ENCODE measurements at regions not wholly inside any gene's neighbourhood (a gene's known extent, or its start where the extent isn't known, plus 50 kb on each side); places are given as distances from the start of the nearest gene placed in this dataset.
"Not testable (repeated sequence)": the region's sequence is repeated elsewhere in the genome, so short reads cannot be mapped to it uniquely, and the experiment has no call there.

DNA sequence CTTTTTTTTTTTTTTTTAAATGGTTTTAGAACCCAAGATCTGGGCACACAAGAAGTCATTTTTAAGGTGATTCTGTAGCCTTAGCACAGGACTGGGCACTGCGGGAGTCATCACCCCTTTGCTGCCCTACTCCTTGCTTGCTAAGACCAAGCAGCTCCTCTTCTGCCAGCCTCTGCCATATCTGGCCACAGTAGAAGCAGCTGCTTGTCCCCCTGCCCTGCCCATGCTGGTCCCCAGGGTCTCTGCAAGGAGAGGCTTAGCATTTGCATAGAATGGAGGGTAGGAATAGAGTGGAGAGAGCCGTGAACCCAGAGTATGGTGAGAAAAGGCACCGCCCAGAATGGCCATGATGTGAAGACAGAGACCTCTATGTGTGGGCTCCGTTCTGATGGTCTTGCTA lies 109.3 kb downstream of the ADRA2C start:
- peaks cover 90% of the 10 kb centered on the region for H3K27me3 ChIP-seq (ENCODE audit: control insufficient read depth, insufficient read depth, low read length)
- no peak overlapping the region for H3K4me3 ChIP-seq (ENCODE audit: low read length)
- DNase-seq, result no peak
- H3K4me1 ChIP-seq (ENCODE audit: control insufficient read depth, insufficient read depth, low read length), result no peaks in the 10 kb centered on the region
- H3K9me3 ChIP-seq (ENCODE audit: control insufficient read depth, low read depth, low read length), result no peaks in the 10 kb centered on the region
- no peaks in the 10 kb centered on the region for H3K36me3 ChIP-seq (ENCODE audit: control insufficient read depth, insufficient read depth, low read length)
- no CpG with 5 or more reads among the region's 4 CpGs for whole genome bisulfite sequencing (ENCODE audit: insufficient coverage, low lambda C conversion rate)
- no peak overlapping the region for H3K27ac ChIP-seq (ENCODE audit: low read length)

DNA sequence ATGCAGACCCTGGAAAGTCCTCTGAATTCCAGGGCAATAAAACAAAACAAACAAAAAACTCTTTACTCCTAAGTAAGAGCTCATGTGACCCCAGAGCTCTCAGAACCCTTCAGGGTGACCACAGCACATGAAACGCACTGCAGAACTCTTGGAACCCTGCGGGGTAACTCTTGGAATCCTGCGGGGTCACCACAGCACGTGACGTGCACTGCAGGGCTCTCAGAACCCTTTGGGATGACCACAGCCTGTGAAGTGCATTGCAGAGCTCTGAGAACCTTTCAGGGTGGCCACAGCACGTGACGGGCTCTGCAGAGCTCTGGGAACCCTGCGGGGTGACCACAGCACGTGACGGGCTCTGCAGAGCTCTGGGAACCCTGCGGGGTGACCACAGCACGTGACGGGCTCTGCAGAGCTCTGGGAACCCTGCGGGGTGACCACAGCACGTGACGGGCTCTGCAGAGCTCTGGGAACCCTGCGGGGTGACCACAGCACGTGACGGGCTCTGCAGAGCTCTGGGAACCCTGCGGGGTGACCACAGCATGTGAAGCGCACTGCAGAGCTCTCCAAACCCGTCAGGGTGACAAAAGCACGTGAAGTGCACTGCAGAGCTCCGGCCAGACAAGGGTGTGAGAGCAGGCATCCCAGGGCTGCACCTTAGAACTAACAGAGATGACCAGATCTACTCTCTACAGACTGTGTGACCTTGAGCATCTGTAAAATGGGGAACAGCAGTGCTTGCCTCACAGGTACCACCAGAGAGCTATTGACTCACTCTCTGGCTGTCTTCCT lies 110.1 kb downstream of the ADRA2C start:
- DNase-seq; H3K36me3 ChIP-seq (ENCODE audit: control insufficient read depth, insufficient read depth, low read length); H3K27ac ChIP-seq (ENCODE audit: low read length); H3K4me3 ChIP-seq (ENCODE audit: low read length); H3K4me1 ChIP-seq (ENCODE audit: control insufficient read depth, insufficient read depth, low read length); H3K9me3 ChIP-seq (ENCODE audit: control insufficient read depth, low read depth, low read length): not testable (repeated sequence)
- peaks cover 86% of the 10 kb centered on the region for H3K27me3 ChIP-seq (ENCODE audit: control insufficient read depth, insufficient read depth, low read length)
- WGBS (ENCODE audit: insufficient coverage, low lambda C conversion rate), result no CpG with 5 or more reads among the region's 24 CpGs

DNA sequence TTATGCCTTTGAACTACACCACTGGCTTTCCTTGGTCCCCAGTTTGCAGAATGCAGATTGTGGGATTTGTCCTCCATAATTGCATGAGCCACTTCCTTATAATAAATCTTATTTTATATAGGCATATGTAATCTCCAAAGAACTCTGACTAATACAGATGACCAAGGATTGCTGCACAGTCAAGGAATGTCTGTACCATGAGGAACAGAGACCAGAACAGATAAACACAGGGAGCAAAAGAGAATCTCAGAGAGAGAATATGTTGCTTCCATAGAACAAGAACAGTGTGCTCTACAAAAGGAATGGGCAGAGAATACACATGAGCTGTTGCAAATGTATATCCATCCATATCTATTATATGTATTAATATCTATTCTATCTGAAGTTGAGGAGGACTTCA lies 111.1 kb downstream of the ADRA2C start:
- peaks cover 77% of the 10 kb centered on the region for H3K27me3 ChIP-seq (ENCODE audit: control insufficient read depth, insufficient read depth, low read length)
- no peak overlapping the region for H3K4me3 ChIP-seq (ENCODE audit: low read length)
- no peak for DNase-seq

DNA sequence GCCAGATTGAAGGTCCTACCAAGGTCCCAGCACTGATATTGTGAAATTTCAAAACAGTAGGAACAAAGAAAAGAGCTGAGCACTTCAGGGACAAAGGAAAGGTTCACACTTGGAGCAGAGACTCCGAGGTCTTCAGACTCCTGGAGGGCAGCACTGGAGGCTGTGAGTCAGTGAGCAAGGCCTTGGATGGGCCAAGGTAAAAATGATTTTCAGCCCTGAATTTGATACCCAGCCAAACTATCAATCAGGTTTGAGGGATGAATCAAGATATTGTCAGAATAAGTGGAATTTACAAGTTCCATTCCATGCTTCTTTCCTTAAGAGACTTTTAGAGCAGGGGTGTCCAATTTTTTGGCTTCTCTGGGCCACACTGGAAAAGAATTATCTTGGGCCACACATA lies 111.7 kb downstream of the ADRA2C start:
- no CpG with 5 or more reads among the region's 1 CpG for WGBS (ENCODE audit: insufficient coverage, low lambda C conversion rate)
- H3K4me3 ChIP-seq (ENCODE audit: low read length), result no peak overlapping the region
- no peak overlapping the region for H3K27ac ChIP-seq (ENCODE audit: low read length)
- no peak for DNase-seq
- no peaks in the 10 kb centered on the region for H3K9me3 ChIP-seq (ENCODE audit: control insufficient read depth, low read depth, low read length)
- no peaks in the 10 kb centered on the region for H3K4me1 ChIP-seq (ENCODE audit: control insufficient read depth, insufficient read depth, low read length)
- no peaks in the 10 kb centered on the region for H3K36me3 ChIP-seq (ENCODE audit: control insufficient read depth, insufficient read depth, low read length)
- peaks cover 71% of the 10 kb centered on the region for H3K27me3 ChIP-seq (ENCODE audit: control insufficient read depth, insufficient read depth, low read length)

More for the DNA sequence above, 111.1 kb downstream of the ADRA2C start:
- Histone ChIP-seq H3K4me1 (ENCODE audit: control insufficient read depth, insufficient read depth, low read length) (no peaks in the 10 kb centered on the region), H3K36me3 (ENCODE audit: control insufficient read depth, insufficient read depth, low read length) (no peaks in the 10 kb centered on the region), H3K27ac (ENCODE audit: low read length) (no peak overlapping the region), H3K9me3 (ENCODE audit: control insufficient read depth, low read depth, low read length) (no peaks in the 10 kb centered on the region)

DNA sequence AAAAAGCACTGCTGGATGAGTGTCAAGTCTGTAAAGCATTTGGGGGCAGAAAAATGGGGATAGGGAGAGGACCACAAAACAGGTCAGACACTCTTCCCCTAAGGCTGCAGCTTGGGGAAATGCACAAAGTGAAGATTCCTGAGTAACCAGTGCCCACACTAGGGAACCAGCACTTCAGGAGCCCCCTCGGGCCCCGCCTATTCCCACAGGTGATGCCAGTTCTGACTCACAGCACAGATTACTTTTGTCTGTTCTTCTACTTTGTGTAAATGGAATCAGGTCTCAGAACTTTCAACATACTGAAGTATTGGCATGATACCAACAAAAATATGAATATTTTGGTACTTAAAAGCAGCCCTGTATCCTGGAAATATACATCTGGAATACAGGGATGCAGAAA lies 112.5 kb downstream of the ADRA2C start:
- no CpG with 5 or more reads among the region's 2 CpGs for WGBS (ENCODE audit: insufficient coverage, low lambda C conversion rate)
- no peaks in the 10 kb centered on the region for H3K4me1 ChIP-seq (ENCODE audit: control insufficient read depth, insufficient read depth, low read length)
- no peaks in the 10 kb centered on the region for H3K9me3 ChIP-seq (ENCODE audit: control insufficient read depth, low read depth, low read length)
- no peak for DNase-seq
- H3K36me3 ChIP-seq (ENCODE audit: control insufficient read depth, insufficient read depth, low read length), result no peaks in the 10 kb centered on the region
- H3K27me3 ChIP-seq (ENCODE audit: control insufficient read depth, insufficient read depth, low read length), result peaks cover 63% of the 10 kb centered on the region
- no peak overlapping the region for H3K27ac ChIP-seq (ENCODE audit: low read length)
- no peak overlapping the region for H3K4me3 ChIP-seq (ENCODE audit: low read length)

DNA sequence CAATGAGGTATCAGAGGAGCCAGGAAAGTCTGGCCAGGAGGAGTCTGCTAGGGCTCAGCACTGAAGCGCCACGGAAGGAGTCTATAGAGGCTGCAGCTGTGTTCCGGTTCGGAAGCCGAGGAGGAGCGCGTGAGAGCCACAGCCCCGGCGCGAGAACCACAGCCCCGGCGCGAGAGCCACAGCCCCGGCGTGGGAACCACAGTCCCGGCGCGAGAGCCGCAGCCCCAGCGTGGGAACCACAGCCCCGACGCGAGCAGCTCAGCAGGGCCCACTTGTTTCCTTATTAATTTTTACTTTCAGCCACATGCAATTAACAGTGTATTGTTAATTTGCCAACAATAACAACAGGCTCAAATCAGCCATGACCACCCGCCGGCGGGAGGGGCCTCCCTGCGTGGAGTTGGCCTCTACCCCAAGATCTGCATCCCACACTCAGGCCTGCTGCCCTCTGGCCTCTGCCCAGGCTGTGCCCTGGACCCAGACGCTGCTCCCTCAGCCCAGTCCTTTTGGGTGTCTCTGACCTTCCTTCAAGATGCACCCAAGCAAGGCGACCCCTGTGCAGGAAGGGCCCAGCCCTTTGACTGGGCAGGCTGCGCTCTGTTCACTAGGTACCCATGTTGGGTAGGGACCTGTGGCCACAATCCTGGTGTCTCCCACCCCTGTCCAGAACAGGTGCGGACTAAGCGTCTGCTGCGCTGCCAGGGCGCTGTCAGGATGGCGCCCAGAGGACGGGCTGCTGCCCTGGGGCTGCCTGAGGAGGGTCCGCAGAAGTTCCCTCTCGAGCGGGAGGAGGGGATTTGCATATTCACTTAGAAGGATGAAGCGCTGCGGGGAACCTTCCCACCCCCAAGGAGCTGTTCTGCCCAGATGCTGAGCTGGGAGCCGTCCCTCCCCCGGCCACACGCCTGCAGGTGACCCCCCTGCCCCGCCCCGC lies 113.8 kb downstream of the ADRA2C start:
- Histone ChIP-seq H3K27me3 (ENCODE audit: control insufficient read depth, insufficient read depth, low read length) (peaks cover 51% of the 10 kb centered on the region), H3K4me1 (ENCODE audit: control insufficient read depth, insufficient read depth, low read length) (no peaks in the 10 kb centered on the region), H3K9me3 (ENCODE audit: control insufficient read depth, low read depth, low read length) (no peaks in the 10 kb centered on the region), H3K27ac (ENCODE audit: low read length) (no peak overlapping the region), H3K4me3 (ENCODE audit: low read length) (no peak overlapping the region), H3K36me3 (ENCODE audit: control insufficient read depth, insufficient read depth, low read length) (no peaks in the 10 kb centered on the region)
- no peak for DNase-seq
- WGBS (ENCODE audit: insufficient coverage, low lambda C conversion rate), result no CpG with 5 or more reads among the region's 46 CpGs

DNA sequence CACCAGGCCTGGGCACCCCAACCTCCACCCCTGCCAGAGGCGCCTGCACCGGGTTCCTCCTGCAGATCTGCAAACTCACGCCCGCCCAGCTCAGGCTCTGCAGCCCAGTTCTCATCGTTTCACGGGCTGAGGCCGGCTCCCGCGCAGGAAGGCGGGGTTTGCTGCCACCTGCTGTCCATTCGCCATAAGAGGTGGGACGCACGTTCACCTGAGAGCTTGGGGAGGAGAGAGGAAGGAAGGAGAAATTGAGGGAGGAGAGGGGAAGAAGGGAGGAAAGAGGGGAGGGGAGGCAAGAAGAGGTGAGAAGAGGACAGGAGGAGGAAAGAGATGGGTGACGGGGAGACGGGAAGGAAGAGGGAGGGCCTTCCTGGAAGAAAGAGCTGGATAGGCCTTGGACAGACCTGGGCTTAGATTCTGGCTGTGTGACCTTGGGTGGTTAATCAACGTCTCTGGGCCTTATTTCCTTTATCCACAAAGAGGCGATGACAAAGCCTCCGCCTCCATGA lies 114.5 kb downstream of the ADRA2C start:
- Histone ChIP-seq H3K4me3 (ENCODE audit: low read length) (no peak overlapping the region), H3K9me3 (ENCODE audit: control insufficient read depth, low read depth, low read length) (no peaks in the 10 kb centered on the region), H3K36me3 (ENCODE audit: control insufficient read depth, insufficient read depth, low read length) (no peaks in the 10 kb centered on the region), H3K4me1 (ENCODE audit: control insufficient read depth, insufficient read depth, low read length) (no peaks in the 10 kb centered on the region), H3K27ac (ENCODE audit: low read length) (no peak overlapping the region), H3K27me3 (ENCODE audit: control insufficient read depth, insufficient read depth, low read length) (peaks cover 45% of the 10 kb centered on the region)
- 3% methylated on average over 4 of the region's 18 CpGs for WGBS (ENCODE audit: insufficient coverage, low lambda C conversion rate)
- peak; percentile 46 to 51 for DNase-seq

DNA sequence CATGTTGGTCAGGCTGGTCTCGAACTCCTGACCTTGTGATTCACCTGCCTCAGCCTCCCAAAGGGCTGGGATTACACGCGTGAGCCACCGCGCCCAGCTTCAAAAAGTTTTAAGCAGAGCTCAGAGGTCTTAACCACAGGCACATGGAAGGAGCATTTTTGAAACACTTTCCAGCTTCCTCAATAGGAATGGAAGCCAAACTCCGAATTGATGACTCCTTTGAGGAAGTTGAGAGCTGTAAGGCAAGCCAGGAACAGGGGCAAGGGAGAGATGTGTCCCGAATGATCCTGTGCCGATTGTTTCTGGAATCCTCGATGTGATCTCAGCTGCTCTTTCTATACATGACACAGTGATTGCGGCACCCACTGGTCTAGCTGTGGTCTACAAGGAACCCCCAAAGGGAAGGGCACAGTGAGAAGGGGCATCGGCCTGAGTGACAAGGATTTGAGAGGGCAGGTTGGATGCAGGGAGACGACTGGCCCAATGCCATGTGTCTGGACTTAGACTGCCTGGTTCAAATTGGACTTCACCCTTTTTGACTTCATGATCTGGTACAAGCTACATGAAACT lies 116.2 kb downstream of the ADRA2C start:
- not testable (repeated sequence) for H3K27ac ChIP-seq (ENCODE audit: low read length); DNase-seq; H3K36me3 ChIP-seq (ENCODE audit: control insufficient read depth, insufficient read depth, low read length); H3K4me1 ChIP-seq (ENCODE audit: control insufficient read depth, insufficient read depth, low read length); H3K4me3 ChIP-seq (ENCODE audit: low read length); H3K9me3 ChIP-seq (ENCODE audit: control insufficient read depth, low read depth, low read length)
- no CpG with 5 or more reads among the region's 12 CpGs for WGBS (ENCODE audit: insufficient coverage, low lambda C conversion rate)
- peaks cover 32% of the 10 kb centered on the region for H3K27me3 ChIP-seq (ENCODE audit: control insufficient read depth, insufficient read depth, low read length)

DNA sequence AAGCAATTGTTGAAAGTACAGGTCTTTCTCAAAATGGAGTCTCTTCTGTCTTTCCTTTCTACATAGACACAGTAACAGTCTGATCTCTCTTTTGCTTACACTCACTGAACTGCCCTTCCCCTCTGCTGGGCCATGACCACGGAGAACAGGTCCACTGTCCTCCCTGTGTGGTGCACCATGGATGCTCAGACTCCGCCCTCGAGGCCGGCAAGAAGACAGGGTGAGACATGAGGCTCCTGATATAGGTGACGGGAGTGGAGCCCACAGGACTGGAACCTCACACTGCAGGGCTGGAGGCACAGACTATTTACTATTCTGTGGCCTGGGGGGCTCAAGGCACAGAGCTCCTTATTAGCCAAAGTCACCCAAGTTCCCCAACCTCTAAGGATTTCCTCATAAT lies 118.1 kb downstream of the ADRA2C start:
- no CpG with 5 or more reads among the region's 5 CpGs for WGBS (ENCODE audit: insufficient coverage, low lambda C conversion rate)

DNA sequence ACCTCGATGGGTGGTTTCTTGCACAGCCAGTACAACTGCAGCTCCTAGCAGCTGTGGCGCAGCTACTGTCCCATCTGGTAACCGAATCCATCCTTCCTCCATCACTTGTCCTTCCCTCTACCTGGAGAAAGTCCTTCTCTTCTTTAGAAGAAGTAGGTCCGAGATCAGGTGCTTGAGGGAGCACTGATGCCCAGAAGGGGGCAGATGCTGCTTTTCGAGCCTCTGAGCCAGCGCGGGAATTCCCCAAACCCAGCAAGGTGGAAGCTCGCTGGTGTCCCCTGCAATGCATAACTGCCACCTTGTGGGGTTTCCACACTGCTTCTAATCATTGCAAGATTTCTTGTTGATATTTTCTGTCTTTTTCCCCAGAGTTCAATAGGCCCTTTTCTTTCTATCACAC lies 127.4 kb downstream of the ADRA2C start:
- H3K4me1 ChIP-seq (ENCODE audit: control insufficient read depth, insufficient read depth, low read length); H3K36me3 ChIP-seq (ENCODE audit: control insufficient read depth, insufficient read depth, low read length); H3K27ac ChIP-seq (ENCODE audit: low read length); H3K9me3 ChIP-seq (ENCODE audit: control insufficient read depth, low read depth, low read length); H3K27me3 ChIP-seq (ENCODE audit: control insufficient read depth, insufficient read depth, low read length); DNase-seq; H3K4me3 ChIP-seq (ENCODE audit: low read length): not testable (repeated sequence)
- no CpG with 5 or more reads among the region's 8 CpGs for WGBS (ENCODE audit: insufficient coverage, low lambda C conversion rate)

More for the DNA sequence above, 118.1 kb downstream of the ADRA2C start:
- H3K4me3 ChIP-seq (ENCODE audit: low read length); H3K27ac ChIP-seq (ENCODE audit: low read length); H3K9me3 ChIP-seq (ENCODE audit: control insufficient read depth, low read depth, low read length); H3K4me1 ChIP-seq (ENCODE audit: control insufficient read depth, insufficient read depth, low read length); DNase-seq; H3K36me3 ChIP-seq (ENCODE audit: control insufficient read depth, insufficient read depth, low read length): not testable (repeated sequence)
- peaks cover 15% of the 10 kb centered on the region for H3K27me3 ChIP-seq (ENCODE audit: control insufficient read depth, insufficient read depth, low read length)

Measured in large intestine (tissue), 3 donors.